A549 (cell line): ENCODE measurements at regions not wholly inside any gene's neighbourhood (a gene's known extent, or its start where the extent isn't known, plus 50 kb on each side); places are given as distances from the start of the nearest gene placed in this dataset.
"Not testable (repeated sequence)": the region's sequence is repeated elsewhere in the genome, so short reads cannot be mapped to it uniquely, and the experiment has no call there.

Source experiments
- ATAC-seq, 2 experiments: fragments of 200-7000 bp in 1 of 2; fragments of >200 bp in 1 of 2; cut with Nextera tagmentation in 1 of 2; cut with Tn5 transposase in 1 of 2; 3 replicates each; pipeline versions ENCODE4 v1.8.0 to v1.9.1; 2018 to 2020; ENCODE audit warnings: mild to moderate bottlenecking in 1 of 2, moderate library complexity in 1 of 2
- CTCF ChIA-PET: fragments of 300-600 bp; sonication (Branson Sonifier 250); formaldehyde crosslinking; extraction: SDS; loops from one replicate; lab custom pipeline; 2021; ENCODE audit warnings: antibody characterized with exemption, inconsistent platforms; lab: Yijun Ruan, JAX
- POLR2A ChIA-PET: fragments of 350-600 bp; formaldehyde crosslinking; extraction: SDS; loops from one replicate; lab custom pipeline; 2021; ENCODE audit warnings: antibody characterized with exemption, inconsistent platforms; lab: Yijun Ruan, JAX
- DNase-seq, 2 experiments: peaks; one replicate each; pipeline versions ENCODE4 v3.0.0 to v3.0.0-alpha.2; 2011 to 2016; ENCODE audit warnings: low read depth in 1 of 2, low spot score in 1 of 2
- FAIRE-seq: peaks from 2 replicates; lab custom pipeline; 2011; peaks lifted over from hg19 to GRCh38; lab: Jason Lieb, UNC
- H3K27ac ChIP-seq, 2 experiments: fragments of >200 bp; sonication (Bioruptor Twin); formaldehyde crosslinking; 3 replicates each; pipeline ENCODE4 v1.5.1; 2016 to 2017
- H3K4me1 ChIP-seq: fragments of >200 bp; sonication (Bioruptor Twin); formaldehyde crosslinking; 3 replicates; pipeline ENCODE4 v1.6.1; 2016
- H3K4me2 ChIP-seq: fragments of >200 bp; sonication (Bioruptor Twin); formaldehyde crosslinking; 3 replicates; pipeline ENCODE4 v1.6.1; 2016
- H3K4me3 ChIP-seq: fragments of >200 bp; sonication (Bioruptor Twin); formaldehyde crosslinking; 3 replicates; pipeline ENCODE4 v1.5.1; 2016
- H3K9me3 ChIP-seq: fragments of >200 bp; sonication (Bioruptor Twin); formaldehyde crosslinking; 3 replicates; pipeline ENCODE4 v1.6.1; 2016
- ATOH8 ChIP-seq: fragments of 250-450 bp; sonication (Bioruptor Pico); IDR thresholded peaks from 2 replicates; pipeline ENCODE4 v1.5.0; 2020; ENCODE audit warnings: low read depth, mild to moderate bottlenecking, moderate library complexity
- BHLHE40 ChIP-seq: IDR thresholded peaks from 2 replicates; pipeline ENCODE4 v1.6.1; 2012; ENCODE audit warnings: low read depth, low read length, inconsistent platforms
- EP300 ChIP-seq, 2 experiments: fragments of >200 bp; sonication (Bioruptor Twin); formaldehyde crosslinking; IDR thresholded peaks; 2 replicates in 1 of 2; 3 replicates in 1 of 2; pipeline ENCODE4 v1.6.1; 2016 to 2017
- FOSB ChIP-seq: fragments of 250-450 bp; sonication (Bioruptor Pico); IDR thresholded peaks from 2 replicates; pipeline ENCODE4 v1.5.0; 2020; ENCODE audit warnings: mild to moderate bottlenecking, moderate library complexity
- HES2 ChIP-seq: fragments of >200 bp; sonication (Bioruptor Twin); formaldehyde crosslinking; IDR thresholded peaks from 2 replicates; pipeline ENCODE4 v1.6.1; 2016
- HEYL ChIP-seq: fragments of 250-450 bp; sonication (Bioruptor Pico); IDR thresholded peaks from 2 replicates; pipeline ENCODE4 v1.8.0; 2021; ENCODE audit warnings: mild to moderate bottlenecking, moderate library complexity
- HOXB13 ChIP-seq: fragments of 250-450 bp; sonication (Bioruptor Pico); IDR thresholded peaks from 2 replicates; pipeline ENCODE4 v1.5.0; 2020; ENCODE audit warnings: low read depth, mild to moderate bottlenecking, moderate library complexity
- KDM5A ChIP-seq: fragments of 200-600 bp; sonication (generic); IDR thresholded peaks from 2 replicates; pipeline ENCODE4 v1.6.1; 2016; ENCODE audit warnings: antibody characterized with exemption, mild to moderate bottlenecking
- MAX ChIP-seq: IDR thresholded peaks from 2 replicates; pipeline ENCODE4 v1.6.1; 2012
- MYC ChIP-seq: IDR thresholded peaks from 2 replicates; pipeline ENCODE4 v1.6.1; 2012; ENCODE audit warnings: mild to moderate bottlenecking, inconsistent platforms, low read length, improper control_type of control experiment, borderline replicate concordance
- NFE2L2 ChIP-seq: fragments of 150-350 bp; conservative IDR thresholded peaks from 2 replicates; pipeline ENCODE4 v1.6.1; 2014; ENCODE audit warnings: low read length
- POLR2A ChIP-seq: IDR thresholded peaks from 2 replicates; pipeline ENCODE4 v1.6.1; 2012; ENCODE audit warnings: mild to moderate bottlenecking, low read length
- REST ChIP-seq: fragments of 200-600 bp; sonication (generic); IDR thresholded peaks from 2 replicates; pipeline ENCODE4 v1.6.1; 2016; ENCODE audit warnings: antibody characterized with exemption, mild to moderate bottlenecking, moderate library complexity
- RNF2 ChIP-seq: fragments of 200-600 bp; sonication (generic); IDR thresholded peaks from 2 replicates; pipeline ENCODE4 v1.6.1; 2016; ENCODE audit warnings: low read depth, mild to moderate bottlenecking, antibody characterized with exemption, moderate library complexity, borderline replicate concordance
- ZFP36 ChIP-seq: fragments of 450-650 bp; IDR thresholded peaks from 2 replicates; pipeline ENCODE4 v1.6.1; 2014; ENCODE audit warnings: borderline replicate concordance; ENCODE audit not compliant: partially characterized antibody
- WGBS: methylation state at CpG from one replicate; pipeline ENCODE4 v1.1.6; 2017; ENCODE audit errors: missing lambda C conversion rate; 5-methylcytosine and 5-hydroxymethylcytosine counted together

GRCh38 chr10:2881720-2882620, 185.4 kb upstream of the PFKP start (continued):
- TF ChIP-seq ATOH8 (CRISPR knock-in tag) (no peak), FOSB (CRISPR knock-in tag) (no peak), HEYL (CRISPR knock-in tag) (no peak)

- 6% methylated on average over 2 of the region's 2 CpGs for WGBS
- H3K4me2 ChIP-seq, H3K4me1 ChIP-seq, ATAC-seq, H3K4me3 ChIP-seq, H3K9me3 ChIP-seq, H3K27ac ChIP-seq, FAIRE-seq, POLR2A ChIA-PET, DNase-seq: not testable (repeated sequence)
- CTCF ChIA-PET: interaction anchor here (1.6 kb wide), 1 partner anchor 164 kb away, joined by 4 read pairs; no protein-coding TSS in a partner anchor
Measured at GRCh38 chr10:2880050-2880449, 187.3 kb upstream of the PFKP start.

- H3K9me3 ChIP-seq: no peaks in the 10 kb centered on the region
- ChIA-PET CTCF (no interaction called here), POLR2A (no interaction called here)
- H3K27ac ChIP-seq: no peak overlapping the region
- no peak overlapping the region for H3K4me3 ChIP-seq
- no peak for ATAC-seq
- DNase-seq: no peak
- TF ChIP-seq NFE2L2 (no peak), POLR2A (no peak), BHLHE40 (no peak), REST (no peak), HEYL (CRISPR knock-in tag) (no peak), KDM5A (no peak), ZFP36 (no peak), MAX (no peak), HOXB13 (no peak)
- H3K4me2 ChIP-seq: no peak overlapping the region
- FAIRE-seq: no peak
- no peaks in the 10 kb centered on the region for H3K4me1 ChIP-seq
- 27% methylated on average over 8 of the region's 8 CpGs for WGBS
Measured at GRCh38 chr10:2878818-2879217, 188.5 kb upstream of the PFKP start.

- Histone ChIP-seq H3K4me1 (no peaks in the 10 kb centered on the region), H3K4me2 (no peak overlapping the region), H3K4me3 (no peak overlapping the region), H3K9me3 (no peaks in the 10 kb centered on the region), H3K27ac (no peak overlapping the region)
- ATAC-seq (no peak), DNase-seq (no peak), FAIRE-seq (no peak)
- POLR2A ChIA-PET: no interaction called here
- TF ChIP-seq EP300 (IDR thresholded peaks at IDR 0.05) (no peak), FOSB (CRISPR knock-in tag) (no peak), BHLHE40 (no peak), RNF2 (no peak), HES2 (no peak), MYC (no peak)
- CTCF ChIA-PET: no interaction called here
- 0% methylated on average over 2 of the region's 2 CpGs for WGBS
Measured at GRCh38 chr10:2876032-2876431, 191.3 kb upstream of the PFKP start.
